Stimulated activated CD4-positive, alpha-beta T cell treated with anti-CD3 and anti-CD28 coated beads, Interleukin-4, amount 100 ng/mL, for 48 hours (primary cell): ENCODE measurements at regions not wholly inside any gene's neighbourhood (a gene's known extent, or its start where the extent isn't known, plus 50 kb on each side); places are given as distances from the start of the nearest gene placed in this dataset.

Source experiments
- DNase-seq, 2 donors: peaks; one replicate each; pipeline ENCODE4 v3.0.0-alpha.2; 2020; ENCODE audit warnings: low read depth in 2 of 2

DNA sequence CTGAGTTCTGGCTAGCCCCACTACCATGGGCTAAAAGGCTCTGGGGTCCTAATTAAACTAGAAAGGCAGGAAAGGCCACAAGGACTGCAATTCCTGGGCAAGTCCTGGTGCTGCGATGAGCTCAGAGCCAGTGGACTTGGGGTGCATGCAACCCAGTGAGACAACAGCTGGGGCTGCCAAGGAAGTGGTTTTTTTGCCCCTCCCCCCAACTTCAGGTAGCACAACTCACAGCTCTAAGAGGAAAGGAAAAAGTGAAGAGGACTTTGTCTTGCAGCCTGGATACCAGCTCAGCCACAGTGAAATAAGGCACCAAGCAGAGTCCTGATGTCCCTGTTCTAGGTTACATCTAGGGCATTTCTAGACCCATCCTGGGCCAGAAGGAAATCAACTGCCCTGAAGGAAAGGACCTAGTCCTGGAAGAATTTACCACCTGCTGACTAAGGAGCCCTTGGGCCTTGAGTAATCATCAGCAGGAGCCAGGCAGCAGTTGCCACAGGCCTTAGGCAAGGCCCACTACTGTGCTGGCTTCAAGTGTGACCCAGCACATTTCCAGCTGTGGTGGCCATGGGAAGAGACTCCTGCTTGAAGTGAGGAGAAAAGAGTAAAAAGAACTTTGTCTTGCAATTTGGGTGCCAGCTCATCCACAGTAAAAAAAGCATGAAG, 358.4 kb downstream of the BTBD3 start:
- no peak for DNase-seq

GRCh38 chr20:12287575-12287974, 369.9 kb downstream of the BTBD3 start:
- no peak for DNase-seq

DNA sequence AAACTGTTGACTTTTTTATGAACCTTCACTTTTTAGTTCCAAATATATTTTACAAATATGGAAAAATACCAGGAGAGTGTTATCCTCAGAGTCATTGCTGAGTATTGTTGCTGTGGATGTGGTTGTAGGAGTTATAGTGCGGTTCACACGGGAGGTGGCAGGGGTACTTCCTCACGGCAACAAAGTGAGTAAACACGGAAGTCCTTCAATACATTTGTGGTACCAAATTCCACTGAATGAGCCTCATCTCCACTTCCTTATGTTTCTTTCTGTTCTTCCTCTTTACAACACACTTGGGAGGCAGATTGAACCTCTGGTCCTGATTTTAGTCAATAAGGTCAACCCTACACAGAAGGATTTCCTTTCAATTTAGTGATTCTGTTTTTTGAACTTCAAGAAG, 371.8 kb downstream of the BTBD3 start:
- DNase-seq = no peak

DNA sequence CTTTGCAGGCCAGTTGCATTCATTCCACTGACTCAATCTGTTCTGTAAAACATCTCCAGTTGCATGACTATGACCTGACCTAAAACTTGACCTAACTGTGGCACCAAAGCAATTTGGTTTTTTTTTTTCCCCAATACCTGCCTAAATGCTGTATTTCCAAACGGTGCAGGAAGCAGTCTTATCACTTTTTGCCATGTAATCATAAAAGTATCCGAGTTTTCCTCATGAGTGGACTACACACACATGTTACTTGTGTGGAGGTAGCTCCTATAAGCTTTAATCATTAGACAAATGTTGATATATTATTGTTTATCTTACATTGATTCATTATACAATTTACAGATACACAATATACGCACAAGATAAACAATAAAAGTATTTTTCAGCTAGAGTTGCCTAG, 373.7 kb downstream of the BTBD3 start:
- no peak for DNase-seq

GRCh38 chr20:12293900-12294299, 376.2 kb downstream of the BTBD3 start:
- no peak for DNase-seq

GRCh38 chr20:12294678-12295077, 377.0 kb downstream of the BTBD3 start:
- DNase-seq = no peak

DNA sequence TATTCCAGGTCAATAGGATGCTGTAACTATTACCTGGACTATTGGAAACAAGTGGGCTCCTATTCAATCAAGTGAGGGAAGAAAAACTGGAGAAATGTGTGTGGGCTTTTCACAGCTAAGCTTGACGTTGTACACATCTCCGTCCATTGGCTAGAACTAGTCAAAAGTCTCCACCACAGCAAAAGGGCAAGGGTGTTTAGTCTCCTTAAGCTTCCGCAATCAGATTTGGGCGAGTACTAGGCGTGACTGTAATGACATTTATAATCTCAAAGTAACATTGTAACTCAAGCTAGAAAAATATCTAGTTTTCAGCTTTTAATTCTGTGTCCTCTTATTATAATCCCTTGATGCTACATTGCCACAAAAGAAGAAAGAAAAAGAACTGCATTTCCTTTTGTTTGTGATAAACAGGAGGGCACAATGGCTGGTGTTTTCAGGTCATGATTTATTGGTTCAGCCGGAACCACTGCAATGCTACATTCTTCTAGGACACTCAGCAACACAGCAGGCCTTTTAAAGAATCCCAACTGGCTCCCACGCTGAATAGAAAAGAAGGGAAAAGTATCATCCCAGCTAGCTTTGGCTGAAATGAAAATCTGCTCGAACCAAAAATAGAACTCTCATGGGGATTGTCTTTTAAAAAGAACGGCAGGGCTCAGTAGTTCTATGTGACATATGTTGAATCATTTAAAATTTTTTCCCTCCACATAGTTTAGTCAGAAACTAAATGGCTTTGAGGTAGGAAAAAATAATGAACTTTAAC, 387.7 kb downstream of the BTBD3 start:
- no peak for DNase-seq

DNA sequence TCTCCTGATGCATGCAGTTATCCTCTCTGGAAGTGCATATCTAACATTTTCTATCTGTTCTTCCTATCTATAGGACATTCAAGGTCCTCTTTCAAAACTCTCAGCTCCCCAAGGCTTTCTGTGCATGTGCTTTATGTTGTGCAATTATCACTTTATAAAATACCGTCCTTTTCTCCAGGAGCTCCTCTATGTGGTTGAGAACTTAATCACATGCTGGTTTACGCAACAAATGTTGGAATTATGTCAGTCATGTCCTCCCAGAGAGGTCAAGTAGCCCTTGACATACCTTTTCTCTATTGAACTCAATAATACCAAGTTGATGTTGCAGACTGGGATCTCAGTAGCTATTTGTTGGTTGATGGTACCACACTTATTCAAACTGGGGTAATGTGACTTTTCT, 388.4 kb downstream of the BTBD3 start:
- no peak for DNase-seq

- DNase-seq = no peak
Measured at GRCh38 chr20:12311094-12311865, 393.6 kb downstream of the BTBD3 start.

GRCh38 chr20:12315652-12316051, 398.0 kb downstream of the BTBD3 start:
- no peak for DNase-seq

DNA sequence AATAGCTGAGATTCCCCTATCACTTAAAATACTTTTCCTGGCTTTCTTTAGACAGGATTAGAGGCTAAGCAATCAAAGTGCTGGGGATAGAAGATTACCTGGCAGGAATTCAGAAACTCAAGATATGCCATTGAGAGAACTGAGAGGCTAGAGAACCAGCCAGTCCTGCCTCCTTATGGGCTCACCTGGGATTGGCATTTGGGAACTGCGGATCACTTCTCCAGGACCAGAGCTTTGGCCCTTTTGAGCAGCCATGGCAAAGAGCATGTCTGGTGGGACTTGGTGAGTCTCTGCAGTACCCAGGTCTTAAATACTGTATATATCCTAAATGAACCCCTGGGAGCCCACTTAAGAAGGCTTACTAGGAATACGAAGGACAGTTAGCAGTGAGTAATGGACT, 399.1 kb downstream of the BTBD3 start:
- DNase-seq = no peak

DNA sequence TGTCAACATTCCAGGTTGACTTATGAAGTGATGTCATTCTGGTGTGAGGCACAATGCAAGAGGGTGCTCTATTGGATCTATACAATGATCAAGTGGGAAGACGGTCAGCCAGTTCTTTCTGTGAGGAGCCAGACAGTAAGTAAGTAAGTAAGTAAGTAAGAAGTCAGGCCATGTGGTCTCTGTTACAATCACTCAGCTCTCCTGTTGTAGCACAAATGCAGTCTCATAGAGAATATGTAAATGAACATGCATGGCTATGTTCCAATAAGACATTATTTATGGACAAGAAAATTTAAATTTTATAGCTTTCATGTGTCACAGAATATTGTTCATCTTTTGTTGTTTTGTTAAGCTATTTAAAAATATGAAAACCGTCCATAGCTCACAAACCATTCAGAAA, 399.7 kb downstream of the BTBD3 start:
- no peak for DNase-seq

GRCh38 chr20:12318043-12318442, 400.4 kb downstream of the BTBD3 start:
- DNase-seq = no peak

- DNase-seq = no peak
Measured at GRCh38 chr20:12321736-12322135, 404.0 kb downstream of the BTBD3 start.

DNA sequence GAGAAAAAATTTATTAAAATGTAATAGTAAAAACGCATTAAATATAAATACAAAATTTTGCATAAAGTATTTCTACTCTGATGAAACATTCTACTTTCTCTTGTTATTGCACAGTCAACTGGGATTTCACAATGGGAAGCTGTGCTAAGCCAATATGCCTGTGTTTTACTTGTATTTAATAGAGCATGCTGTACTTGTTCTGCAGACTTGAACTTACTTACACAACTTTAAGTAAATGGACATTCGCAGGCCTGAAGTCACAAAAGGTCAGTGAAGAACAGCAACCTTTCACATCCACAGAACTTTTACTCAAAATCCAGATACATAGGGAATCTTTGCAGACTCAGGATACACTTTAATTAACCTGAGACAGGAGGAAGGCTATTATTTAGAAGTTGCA, 409.5 kb downstream of the BTBD3 start:
- no peak for DNase-seq

GRCh38 chr20:12331236-12331635, 413.5 kb downstream of the BTBD3 start:
- no peak for DNase-seq

GRCh38 chr20:12337601-12338000, 419.9 kb downstream of the BTBD3 start:
- no peak for DNase-seq

GRCh38 chr20:12345978-12346377, 428.3 kb downstream of the BTBD3 start:
- no peak for DNase-seq

GRCh38 chr20:12353842-12354241, 436.1 kb downstream of the BTBD3 start:
- no peak for DNase-seq

DNA sequence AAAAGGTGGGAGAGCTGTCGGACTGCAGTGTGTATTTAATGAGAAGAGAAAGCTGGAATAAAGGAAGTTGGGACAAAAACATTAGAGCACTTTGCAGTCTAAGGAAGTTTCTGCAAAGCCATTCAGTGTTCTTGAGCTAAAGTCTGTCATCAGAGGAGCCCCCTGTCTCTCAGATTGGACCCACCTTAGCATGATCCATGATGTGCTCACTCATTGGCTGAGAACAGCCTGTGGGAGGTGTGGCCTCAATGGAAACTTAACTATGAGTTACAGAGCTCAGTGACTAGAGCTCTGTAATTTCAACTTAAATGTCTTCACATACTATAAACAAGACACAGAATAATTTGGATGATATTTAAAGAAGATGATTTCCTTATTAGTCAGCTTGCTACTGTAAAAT, 437.0 kb downstream of the BTBD3 start:
- no peak for DNase-seq

GRCh38 chr20:12355185-12355584, 437.5 kb downstream of the BTBD3 start:
- DNase-seq = no peak

DNA sequence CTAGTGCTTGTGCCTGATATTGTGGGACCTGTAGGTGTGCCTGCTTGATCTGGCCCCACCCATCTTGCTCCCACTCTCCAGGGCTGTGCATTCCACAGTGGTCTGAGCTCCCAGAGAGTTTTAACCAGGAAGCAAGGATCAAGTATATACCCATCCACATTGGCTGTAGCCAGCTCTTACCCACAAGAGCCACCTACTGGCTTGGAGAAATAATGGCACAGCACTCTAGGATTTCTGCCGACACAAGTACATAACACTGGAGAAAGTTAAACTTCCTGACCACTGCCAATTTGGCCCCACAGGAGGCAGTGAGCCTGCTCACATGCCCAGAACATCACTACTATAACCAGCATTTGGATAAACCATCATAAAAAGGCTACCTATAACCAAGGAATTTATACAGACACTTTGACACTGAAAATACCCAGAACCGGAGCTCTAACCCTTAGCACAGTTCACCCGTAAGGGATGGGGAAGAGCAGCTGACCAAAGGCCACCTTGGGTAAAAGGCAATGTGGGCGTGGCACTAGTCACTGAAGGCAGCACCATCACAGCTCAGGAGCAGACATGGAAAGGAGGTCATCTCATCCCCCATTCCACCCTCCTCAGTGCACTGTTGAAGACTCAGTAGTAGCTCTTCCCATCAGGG, 440.4 kb downstream of the BTBD3 start:
- no peak for DNase-seq
